NCI-H2107 treated with DMSO at 0.1 percent for 48 hours (cell line): ENCODE measurements at regions not wholly inside any gene's neighbourhood (a gene's known extent, or its start where the extent isn't known, plus 50 kb on each side); places are given as distances from the start of the nearest gene placed in this dataset.

Source experiments
- DNase-seq: peaks from one replicate; lab custom pipeline; 2025; ENCODE audit not compliant: unreplicated experiment; lab: John Stamatoyannopoulos, UW

DNA sequence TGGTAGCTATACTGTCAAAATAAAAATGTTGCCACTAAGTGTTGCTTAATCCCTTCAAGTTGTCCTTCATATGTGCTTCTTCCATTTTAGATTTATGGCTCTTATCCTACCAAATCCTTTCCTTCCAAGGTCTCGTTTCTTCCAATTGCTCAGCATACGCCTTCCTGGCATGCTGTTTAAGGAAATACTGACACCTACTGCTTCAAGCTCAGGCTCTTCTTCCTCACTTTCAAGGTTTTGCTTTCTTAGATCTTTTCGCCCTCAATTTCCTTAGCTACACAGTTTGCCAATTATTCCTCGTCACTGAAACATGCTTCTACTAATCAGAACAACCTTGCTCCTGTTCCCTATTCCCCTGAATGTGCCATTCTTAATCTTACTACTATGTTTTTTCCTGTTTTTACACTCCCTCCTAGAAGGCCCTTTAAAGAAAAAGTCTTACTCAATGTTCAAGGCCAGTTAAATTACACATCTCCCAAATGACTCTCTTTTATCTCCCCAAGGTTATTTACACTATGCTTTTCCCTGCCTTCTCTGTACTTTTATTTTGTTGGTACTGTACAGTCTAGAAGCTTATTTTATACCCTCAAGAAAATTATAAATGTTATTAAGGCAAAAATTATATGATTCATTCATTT lies 343.1 kb downstream of the MZT1 start:
- DNase-seq: no peak

DNA sequence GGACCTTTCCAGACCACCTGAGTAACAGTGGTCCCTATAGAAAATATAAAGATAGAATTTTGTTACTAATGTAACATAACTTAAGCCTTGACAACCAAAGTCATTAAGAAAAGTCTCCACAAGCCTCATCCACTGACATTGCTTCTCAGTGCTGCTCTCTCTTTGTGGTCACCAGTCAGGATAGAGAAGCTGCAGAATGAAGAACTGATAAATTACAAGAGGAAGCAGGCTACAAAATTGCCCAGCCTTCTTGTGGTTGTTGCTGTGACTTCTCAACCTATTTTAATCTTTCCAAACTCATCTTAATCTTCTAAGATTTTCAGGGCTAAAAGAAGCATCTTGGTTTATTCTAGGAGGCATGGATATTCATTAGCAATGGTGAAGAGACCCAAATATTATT lies 343.8 kb downstream of the MZT1 start:
- no peak for DNase-seq

DNA sequence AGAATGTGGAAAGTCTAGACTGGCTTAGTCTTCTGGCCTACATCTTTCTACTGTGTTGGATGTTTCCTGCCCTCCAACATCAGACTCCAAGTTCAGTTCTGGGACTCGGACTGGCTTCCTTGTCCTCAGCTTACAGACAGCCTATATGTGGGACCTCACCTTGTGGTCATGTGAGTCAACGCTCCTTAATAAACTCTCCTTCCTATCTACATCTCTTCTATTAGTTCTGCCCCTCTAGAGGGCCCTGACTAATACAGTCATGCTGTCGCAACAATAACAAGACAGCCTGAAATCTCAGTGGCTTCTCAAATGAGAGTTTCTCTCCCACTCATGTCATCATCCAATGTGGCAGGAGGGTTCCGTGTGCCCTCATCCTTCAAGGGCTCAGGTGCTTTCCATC lies 347.8 kb downstream of the MZT1 start:
- DNase-seq: no peak

DNA sequence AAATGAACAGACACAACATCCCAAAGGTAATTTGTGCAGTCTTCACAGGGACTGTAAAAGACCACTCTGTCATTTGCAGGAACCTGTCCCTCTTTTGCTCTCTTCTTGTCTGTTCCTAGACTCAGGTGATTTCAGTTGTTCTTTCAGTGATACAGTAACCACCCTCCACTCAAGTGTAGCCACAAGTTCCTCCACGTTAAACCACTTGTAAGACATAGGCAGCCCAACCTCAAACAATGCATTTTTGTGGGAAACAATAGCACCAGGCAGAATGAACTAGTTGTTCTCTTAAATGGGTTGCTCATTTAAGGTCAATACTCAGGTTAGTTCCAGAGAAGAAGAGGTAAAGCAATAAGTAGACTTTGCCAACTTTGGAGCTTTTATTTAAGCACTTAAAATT lies 359.4 kb downstream of the MZT1 start:
- no peak for DNase-seq

DNA sequence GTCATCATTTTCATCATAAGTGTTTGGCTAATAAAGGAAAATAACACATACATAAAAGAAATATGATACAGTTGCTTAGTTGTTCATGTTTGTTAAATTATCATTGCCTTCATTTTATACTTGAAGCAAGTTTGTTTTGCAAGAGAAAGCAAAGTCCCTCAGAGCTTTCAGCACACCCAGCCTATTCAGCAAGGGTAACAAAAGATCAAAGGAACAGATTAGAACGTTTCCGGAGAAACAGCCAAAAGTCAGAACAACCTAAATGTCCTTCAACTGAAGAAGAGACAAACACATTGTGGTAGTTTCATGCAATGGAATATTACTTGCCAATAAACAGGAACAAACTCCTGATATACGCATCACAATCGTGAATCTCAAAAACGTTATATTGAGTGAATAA lies 380.7 kb downstream of the MZT1 start:
- DNase-seq: no peak

DNA sequence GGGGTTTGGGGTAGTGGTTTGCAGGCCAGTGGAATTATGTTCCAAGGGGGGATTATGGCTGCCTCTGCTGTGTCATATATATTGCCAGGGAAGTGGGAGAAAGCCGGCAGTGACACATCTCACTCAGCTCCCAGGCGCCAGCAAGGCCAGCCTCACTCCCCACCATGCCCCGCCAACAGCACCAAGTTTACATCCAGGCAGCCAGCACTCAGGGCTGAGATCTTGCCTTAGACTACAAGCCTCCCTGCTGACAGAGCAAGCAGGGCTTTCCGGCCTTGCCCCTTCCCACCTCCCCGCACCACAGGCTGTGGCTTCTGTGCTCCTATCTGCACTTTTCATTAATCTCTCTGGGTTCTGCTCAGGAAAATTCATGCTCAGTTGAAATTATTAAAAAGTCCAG lies 385.1 kb downstream of the MZT1 start:
- no peak for DNase-seq

DNA sequence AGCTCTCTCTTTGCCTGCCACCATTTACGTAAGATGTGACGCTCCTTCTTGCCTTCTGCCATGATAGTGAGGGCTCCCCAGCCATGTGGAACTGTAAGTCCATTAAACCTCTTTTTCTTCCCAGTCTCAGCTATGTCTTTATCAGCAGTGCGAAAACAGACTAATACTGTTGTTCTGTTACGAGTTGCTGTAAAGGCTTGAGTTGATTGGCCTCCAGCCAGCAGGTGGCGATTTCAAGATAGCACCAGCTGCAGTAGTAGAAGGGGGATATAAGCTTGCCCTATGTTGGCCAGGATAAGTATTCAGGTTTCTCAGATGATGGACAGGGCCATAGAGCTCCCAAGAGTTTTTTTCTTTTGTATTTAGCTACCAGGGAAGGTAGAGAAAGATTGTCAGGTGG lies 385.5 kb downstream of the MZT1 start:
- no peak for DNase-seq

DNA sequence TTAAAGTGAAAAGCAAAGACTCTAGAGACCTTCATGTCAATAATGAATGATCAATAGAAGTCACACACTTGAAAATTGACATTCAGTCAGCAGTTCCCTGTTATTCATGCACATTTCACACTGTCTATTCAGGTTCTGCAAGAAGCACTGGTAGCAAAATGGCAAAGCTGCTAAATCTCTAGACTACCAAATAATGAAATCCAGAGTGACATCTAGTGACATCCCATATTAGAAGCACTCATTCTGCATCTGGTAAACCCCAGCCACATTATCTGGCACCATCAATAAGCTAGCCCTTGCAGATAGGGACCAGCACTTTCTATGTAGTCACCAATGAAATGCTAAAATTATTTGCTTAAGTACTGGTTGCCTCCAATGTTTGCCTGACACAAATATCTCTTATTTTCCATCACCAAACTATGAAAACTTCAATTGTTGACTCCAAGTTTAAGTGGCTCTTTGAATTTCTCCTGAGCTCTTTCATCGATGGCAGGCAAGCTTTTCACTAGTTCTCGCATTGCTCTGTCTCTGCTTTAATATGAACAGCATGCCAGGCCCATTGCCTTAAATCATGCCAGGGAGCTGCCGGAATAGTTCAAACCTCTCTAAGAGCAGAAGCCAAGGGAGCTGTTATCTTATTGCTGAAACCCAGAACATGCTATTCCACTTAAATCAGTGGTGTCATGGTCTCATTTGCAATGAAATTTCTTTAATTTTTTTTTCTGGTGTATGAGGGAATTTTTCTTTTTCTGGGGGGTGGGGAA lies 409.9 kb downstream of the MZT1 start:
- no peak for DNase-seq

DNA sequence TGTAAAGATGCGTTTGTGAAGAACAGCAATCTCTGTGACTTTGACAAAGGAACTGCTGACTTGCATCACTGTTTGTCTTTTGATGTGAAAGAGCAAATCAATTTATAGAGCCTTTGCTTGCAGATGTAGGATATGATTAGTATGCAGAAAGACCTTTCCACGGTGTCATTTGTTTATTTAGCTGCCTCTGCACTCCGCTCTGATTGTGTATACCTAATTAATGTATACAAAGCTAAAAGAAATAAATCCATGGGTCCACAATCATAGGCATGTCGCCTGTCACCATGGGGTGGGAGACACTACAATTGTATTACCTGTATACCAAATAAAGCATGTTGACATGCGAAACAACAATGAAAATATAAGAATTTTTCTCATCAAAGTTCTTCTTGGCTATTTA lies 410.7 kb downstream of the MZT1 start:
- DNase-seq: no peak

DNA sequence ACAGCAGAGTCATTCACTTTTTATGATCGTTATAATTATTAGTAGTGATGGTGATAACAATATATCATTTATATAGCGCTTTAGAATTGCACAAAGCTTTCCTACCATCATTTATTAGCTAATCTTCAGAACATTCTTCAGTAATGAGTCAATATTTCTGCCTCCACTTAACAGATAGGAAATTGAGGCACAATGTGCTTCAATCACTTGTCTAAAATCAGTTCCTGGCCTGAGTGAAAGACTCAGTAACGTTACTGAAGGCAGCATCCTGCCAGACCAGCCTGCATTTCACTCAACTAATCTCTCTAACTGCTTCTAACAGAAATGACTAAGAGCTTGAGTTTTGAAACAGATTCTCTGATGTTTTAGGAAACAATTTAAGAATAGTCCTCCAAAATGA lies 412.1 kb downstream of the MZT1 start:
- no peak for DNase-seq

DNA sequence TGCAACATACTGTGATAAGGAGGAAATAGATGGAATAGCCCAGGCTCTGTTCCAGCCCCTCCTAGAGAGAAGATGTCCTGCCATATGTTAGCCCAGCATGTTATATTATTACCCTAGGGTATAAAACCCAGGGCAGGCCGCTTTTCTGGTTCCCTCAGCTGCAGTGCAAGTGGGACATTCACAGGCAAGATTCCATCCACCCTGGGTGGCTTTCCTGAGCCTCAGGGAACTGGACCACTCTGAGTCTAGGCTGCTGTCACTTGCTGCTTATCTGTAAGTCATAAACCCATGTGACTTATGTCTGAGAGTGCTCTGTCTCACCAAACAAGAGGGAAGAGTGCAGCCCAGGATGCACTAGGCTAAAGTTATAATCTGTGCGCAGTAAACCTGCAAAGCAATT lies 413.2 kb downstream of the MZT1 start:
- no peak for DNase-seq

DNA sequence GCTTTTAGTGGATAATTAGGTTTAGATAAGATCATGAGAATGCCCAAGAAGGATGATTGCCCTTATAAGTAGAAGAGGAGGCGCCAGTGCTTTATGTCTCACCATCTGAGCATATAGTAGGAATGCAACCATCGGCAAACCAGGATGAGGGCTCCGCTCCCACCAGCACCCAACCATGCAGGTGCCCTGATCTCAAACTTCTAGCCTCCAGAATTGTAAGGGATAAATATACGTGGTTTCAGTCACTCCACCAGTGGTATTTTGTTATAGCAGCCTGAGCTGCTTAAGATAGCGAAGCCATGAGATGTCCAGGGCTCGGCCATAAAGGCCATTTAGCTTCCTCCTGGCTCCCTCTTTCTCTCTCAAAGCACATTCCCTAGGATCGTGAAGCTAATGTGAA lies 413.9 kb downstream of the MZT1 start:
- no peak for DNase-seq

DNA sequence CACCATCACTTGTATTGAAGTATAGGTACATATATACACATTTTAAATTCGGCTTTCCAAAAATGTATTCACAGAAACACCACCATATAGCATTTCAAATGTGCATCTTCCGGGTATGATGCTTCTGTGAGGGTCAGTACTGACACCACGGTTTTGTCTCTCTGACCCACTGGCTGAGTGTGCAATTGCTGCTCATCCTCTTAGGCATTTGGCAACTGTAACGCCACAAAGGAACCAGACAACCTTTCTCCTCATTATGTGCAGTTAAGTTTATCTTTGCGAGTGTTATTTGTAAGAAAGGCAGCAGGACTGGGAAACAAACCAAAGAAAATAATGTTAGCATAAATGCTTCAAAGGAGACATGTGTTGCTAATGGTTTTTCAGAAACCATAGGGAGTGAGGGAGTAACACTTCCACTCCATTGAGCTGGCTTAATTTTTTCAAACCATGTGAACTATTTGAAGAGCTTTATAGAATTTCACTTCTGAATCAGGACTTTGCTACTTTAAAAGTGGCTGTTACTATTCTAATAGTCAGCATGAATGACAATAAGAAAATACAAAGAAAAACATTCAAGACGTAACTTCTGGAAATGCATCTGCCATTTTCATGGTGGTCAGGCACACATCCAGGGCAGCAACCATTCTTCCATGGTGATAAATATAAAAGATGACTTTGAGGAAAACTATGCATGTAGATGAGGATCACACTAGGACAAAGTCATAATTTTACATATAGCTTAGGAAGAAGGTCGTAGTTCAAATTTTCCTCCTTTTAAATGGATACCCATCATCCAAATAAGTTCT lies 423.3 kb downstream of the MZT1 start:
- DNase-seq: no peak

DNA sequence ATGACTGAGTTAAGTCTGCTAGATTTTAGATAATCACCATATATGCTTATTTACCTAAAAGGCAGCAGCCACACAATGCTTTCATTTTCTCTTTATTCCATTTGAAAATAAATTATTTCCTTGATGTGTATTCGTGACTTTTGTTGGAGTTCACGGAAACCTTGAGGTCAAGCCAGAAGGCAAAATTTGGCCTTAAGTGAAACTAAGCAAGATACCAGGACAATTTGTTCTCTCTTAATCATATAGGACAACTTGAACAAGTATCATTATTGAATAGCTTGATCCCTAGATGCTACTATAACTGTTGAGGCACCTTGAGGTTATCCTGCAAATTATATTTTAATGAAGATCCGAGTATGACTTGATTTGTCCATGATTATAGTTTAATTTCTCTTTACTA lies 429.2 kb upstream of the DACH1 start:
- no peak for DNase-seq

DNA sequence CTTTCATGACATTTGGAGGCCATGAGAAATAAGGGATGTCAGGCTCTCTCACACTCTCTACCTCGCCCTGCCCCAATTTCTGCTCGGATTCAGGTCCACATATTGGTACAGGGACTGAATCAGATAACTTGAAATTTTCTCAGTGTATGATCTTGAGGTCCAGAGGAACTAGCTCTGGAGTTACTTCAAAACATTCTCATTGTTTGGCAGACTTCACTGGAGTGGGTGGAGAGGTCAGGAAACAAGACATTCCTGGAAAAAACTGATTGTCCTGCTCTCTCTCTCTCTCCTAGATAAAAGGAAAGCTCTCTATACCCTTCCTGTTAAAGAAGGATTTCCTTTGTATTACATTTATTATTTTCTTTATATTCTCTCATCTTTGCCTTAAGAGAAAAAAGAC lies 428.1 kb upstream of the DACH1 start:
- no peak for DNase-seq

DNA sequence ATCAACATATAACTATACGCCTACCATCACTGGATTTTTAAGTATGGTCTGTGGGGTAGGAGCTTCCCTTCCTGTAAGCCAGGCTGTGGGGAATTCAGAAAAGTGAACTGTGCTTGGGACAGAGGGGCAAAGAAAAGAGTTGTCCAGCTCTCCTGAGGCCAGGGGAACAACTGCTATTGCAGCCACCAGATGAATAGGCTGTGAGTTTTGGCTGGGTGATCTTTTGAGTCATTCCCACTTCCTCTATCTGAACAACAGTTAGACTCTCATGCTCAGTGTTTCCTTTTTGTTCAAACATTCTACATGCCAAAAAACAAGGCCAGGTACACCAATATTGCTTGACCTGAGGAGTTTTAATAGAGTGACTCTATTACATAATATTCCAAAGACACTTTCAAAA lies 426.2 kb upstream of the DACH1 start:
- no peak for DNase-seq

DNA sequence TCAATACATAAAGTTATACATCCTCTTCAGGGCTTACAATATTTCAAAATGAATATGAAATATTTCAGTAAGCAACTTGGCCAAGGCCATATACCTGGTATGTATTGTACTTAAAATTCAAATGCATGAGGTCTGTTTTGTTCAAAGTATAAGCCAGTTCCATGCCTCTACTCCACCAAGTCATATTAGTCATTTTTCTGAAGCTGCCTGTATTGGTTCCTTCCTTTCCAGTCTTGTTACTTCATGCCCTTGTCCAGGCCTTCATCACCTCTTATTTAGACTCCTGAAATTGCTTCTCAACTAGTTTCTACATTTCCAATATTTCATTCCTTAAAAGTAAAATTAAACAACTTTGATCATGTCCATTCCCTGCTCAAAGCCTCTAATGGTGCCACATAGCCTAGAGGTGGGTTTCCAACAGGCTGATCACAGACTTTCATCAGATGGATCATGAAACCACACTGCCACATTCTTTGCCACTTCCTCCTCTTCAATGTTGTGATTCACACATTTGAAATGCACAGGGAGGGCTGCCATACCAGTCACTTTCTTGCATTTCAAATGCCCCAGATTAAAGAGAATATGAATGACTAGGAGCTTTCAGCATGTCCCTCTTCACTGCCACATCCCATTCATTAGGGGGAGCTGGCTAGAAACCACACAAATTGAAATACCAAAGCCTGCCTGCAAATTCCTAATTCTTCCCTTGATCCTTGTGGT lies 424.1 kb upstream of the DACH1 start:
- DNase-seq: no peak

DNA sequence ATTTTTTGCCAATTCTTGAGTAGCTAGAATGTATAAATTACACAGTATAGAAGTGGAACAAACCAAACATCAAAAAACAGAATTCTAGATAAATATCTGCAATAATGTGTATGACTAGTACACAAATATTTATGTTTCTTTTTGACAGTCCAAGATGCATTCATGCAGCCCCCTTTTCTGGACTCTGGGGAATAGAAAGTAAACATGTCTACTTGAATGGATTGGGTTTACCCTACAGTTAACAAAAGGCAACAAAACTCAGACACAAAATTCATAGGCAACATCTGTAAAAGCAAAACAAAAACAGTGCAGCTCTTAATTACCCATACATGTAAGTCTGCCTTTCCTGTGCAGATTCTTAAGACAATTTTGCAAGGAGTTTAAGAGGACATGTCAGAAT lies 419.4 kb upstream of the DACH1 start:
- no peak for DNase-seq

DNA sequence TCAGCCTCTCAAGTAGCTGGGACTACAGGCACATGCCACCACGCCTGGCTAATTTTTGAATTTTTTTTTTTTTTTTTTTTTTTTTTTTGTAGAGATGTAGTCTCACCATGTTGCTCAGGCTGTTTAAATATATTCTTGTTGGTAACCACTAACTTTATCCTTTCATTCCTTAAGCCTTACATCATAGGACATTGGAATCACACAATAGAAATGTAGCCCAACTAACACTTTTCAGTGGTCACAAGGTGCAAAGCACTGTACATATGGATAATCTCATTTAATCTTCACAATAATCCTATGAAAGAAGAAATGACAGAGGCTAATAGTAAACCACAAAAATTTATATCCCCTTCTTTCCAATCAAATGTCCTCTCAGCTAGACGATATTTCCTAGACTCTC lies 417.8 kb upstream of the DACH1 start:
- DNase-seq: no peak

DNA sequence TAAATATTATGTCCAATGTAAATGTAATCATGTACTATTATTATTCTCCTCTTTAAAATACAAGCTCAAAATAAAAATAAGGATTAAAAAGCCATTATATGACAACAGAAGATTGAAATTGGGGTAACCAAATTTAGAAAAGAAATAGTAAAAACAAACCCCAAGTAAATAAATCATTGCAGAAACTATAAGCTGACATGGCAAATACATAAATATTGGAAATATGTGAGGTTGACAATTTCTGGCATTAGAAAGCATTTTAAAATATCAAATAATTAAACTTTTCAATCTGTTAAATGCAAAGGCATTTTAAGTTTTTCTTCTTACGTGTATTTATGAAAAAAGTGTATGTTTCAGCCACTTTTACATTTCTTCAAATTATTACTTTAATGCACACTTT lies 394.7 kb upstream of the DACH1 start:
- DNase-seq: no peak

DNA sequence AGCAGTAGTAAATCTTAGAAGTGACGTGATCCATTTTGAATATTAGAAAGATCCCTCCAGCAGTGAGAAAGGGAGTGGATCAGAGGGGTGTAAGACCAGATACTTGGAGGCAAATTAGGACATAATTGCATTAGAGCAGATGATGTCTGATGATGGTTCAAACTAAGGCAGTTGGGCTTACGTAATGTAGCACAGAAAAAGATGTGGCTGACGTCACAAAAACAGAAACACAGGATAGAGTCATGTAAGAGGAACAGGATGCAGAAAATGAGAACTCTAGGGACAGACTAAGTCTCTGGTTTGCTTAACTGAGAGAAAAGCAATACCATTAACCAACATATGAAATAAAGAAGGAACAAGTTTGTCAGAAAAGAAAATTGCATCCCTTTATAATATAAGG lies 392.5 kb upstream of the DACH1 start:
- no peak for DNase-seq
